NB4 (cell line): ENCODE measurements at regions not wholly inside any gene's neighbourhood (a gene's known extent, or its start where the extent isn't known, plus 50 kb on each side); places are given as distances from the start of the nearest gene placed in this dataset.

ENCODE experiments used
- POLR2A ChIP-seq: IDR thresholded peaks from 2 replicates; pipeline ENCODE4 v1.6.1; 2011; ENCODE audit warnings: mild to moderate bottlenecking; ENCODE audit not compliant: insufficient read length; ENCODE audit errors: extremely low read depth
- TF ChIP-seq, protein P1 (sequence below): IDR thresholded peaks from one replicate; pipeline ENCODE4 v1.5.1; 2012; ENCODE audit warnings: low read depth, low read length
- TF ChIP-seq, protein P2 (sequence below): IDR thresholded peaks from 2 replicates; pipeline ENCODE4 v1.6.1; 2011; ENCODE audit warnings: low read depth, low read length

DNA sequence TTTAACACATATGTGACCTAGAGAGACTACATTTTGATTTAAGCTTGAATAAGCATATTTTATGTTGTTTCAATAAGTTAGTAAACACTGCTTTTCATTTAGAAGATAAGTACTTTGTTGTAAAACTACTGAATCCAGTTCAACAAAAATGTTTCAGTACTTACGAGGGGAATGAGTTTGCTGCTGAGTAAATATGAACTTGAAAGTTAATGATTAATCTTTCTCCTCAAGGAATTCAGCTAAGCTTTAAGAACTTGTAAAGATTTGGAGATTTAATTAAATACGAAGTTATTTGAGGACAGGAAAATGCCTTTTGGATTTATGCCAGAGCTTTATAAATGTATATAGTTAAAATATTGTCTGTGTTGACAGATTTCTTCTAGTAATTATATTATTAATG, 933.0 kb upstream of the LCORL start:
- TF ChIP-seq, protein P1, sequence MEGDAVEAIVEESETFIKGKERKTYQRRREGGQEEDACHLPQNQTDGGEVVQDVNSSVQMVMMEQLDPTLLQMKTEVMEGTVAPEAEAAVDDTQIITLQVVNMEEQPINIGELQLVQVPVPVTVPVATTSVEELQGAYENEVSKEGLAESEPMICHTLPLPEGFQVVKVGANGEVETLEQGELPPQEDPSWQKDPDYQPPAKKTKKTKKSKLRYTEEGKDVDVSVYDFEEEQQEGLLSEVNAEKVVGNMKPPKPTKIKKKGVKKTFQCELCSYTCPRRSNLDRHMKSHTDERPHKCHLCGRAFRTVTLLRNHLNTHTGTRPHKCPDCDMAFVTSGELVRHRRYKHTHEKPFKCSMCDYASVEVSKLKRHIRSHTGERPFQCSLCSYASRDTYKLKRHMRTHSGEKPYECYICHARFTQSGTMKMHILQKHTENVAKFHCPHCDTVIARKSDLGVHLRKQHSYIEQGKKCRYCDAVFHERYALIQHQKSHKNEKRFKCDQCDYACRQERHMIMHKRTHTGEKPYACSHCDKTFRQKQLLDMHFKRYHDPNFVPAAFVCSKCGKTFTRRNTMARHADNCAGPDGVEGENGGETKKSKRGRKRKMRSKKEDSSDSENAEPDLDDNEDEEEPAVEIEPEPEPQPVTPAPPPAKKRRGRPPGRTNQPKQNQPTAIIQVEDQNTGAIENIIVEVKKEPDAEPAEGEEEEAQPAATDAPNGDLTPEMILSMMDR: no peak
- TF ChIP-seq POLR2A: no peak
- TF ChIP-seq, protein P2, sequence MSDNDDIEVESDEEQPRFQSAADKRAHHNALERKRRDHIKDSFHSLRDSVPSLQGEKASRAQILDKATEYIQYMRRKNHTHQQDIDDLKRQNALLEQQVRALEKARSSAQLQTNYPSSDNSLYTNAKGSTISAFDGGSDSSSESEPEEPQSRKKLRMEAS: no peak
